ENCODE measurements at regions not wholly inside any gene's neighbourhood (a gene's known extent, or its start where the extent isn't known, plus 50 kb on each side); places are given as distances from the start of the nearest gene placed in this dataset.

GRCh38 chr1:173293756-173294155, 86.6 kb upstream of the TNFSF4 start:
- no peaks in the 10 kb centered on the region for H3K27me3 ChIP-seq (ENCODE audit: control insufficient read depth in 2 of 2, insufficient read depth in 2 of 2, low read length in 2 of 2)
- H4K20me1 ChIP-seq (replicated peaks; ENCODE audit: control insufficient read depth, insufficient read depth, low read length) = no peaks in the 10 kb centered on the region
- H3K4me1 ChIP-seq (replicated peaks in 1 of 2; ENCODE audit: control insufficient read depth in 2 of 2, insufficient read depth in 2 of 2, low read length in 2 of 2) = no peaks in the 10 kb centered on the region
- H3K9me3 ChIP-seq (replicated peaks; ENCODE audit: control insufficient read depth, insufficient read depth, low read depth, low read length) = no peaks in the 10 kb centered on the region
- no peaks in the 10 kb centered on the region for H3K36me3 ChIP-seq (ENCODE audit: control insufficient read depth, insufficient read depth, low read length)
- POLR2A ChIA-PET = interaction anchor here (1.0 kb wide), 1 partner anchor 25 kb away, joined by 3 read pairs; no protein-coding TSS in a partner anchor
- CTCF ChIA-PET (ENCODE audit: low intra/inter-chr PET ratio) = no interaction called here
- DNase-seq (ENCODE audit: extremely low read depth in 1 of 4, low spot score in 3 of 4) (no peak), FAIRE-seq (no peak), ATAC-seq (no peak)
- H3K4me3 ChIP-seq = no peak overlapping the region
- no peaks in the 10 kb centered on the region for H3K79me2 ChIP-seq (ENCODE audit: control insufficient read depth, insufficient read depth, low read length)
- in situ Hi-C loops (cut with MboI) = no loop called here
- 56% methylated on average over 1 of the region's 1 CpG for whole genome bisulfite sequencing (ENCODE audit: insufficient coverage, low coverage, missing lambda C conversion rate)
- BruUV-seq (replicated peaks) = no TSS peak
- no peak overlapping the region for H3K4me2 ChIP-seq (ENCODE audit: insufficient read depth, low read length)
- H2AFZ ChIP-seq (ENCODE audit: low read depth, low read length) = no peak overlapping the region
- no peak overlapping the region for H3K27ac ChIP-seq (ENCODE audit: extremely low read depth, low read depth, low read length)
- TF ChIP-seq SIRT6 (IDR thresholded peaks at IDR 0.05; ENCODE audit: low read depth, low read length) = no peak
- no peak for TF ChIP-seq MNT (conservative IDR thresholded peaks at IDR 0.05)
- TF ChIP-seq FOXA1 (IDR thresholded peaks at IDR 0.05; ENCODE audit: borderline replicate concordance) = no peak
- TF ChIP-seq ZNF740 (CRISPR knock-in tag; IDR thresholded peaks at IDR 0.05) = no peak
- TF ChIP-seq ZNF740 (tag; IDR thresholded peaks at IDR 0.05) = no peak
- TF ChIP-seq PTBP1 (IDR thresholded peaks at IDR 0.05; ENCODE audit: low read depth, low read length) = no peak
- TF ChIP-seq UBTF (IDR thresholded peaks at IDR 0.05; ENCODE audit: borderline replicate concordance in 1 of 2, low read depth in 2 of 2, low read length in 2 of 2) = no peak
- intact Hi-C loops (cut with micrococcal nuclease) = no loop called here
- no peaks in the 10 kb centered on the region for H3K9me1 ChIP-seq (ENCODE audit: control insufficient read depth, insufficient read depth, low read length)
- no peak overlapping the region for H3K9ac ChIP-seq (ENCODE audit: insufficient read depth in 1 of 2, low read depth in 2 of 2, low read length in 2 of 2)
